WI38 (cell line): ENCODE measurements at regions not wholly inside any gene's neighbourhood (a gene's known extent, or its start where the extent isn't known, plus 50 kb on each side); places are given as distances from the start of the nearest gene placed in this dataset.

Source experiments
- H3K4me3 ChIP-seq: 2 replicates; pipeline ENCODE4 v1.5.1; 2011; ENCODE audit warnings: low read depth, mild to moderate bottlenecking, control low read depth, low read length
- TF ChIP-seq, protein P1 (sequence below): IDR thresholded peaks from 2 replicates; pipeline ENCODE4 v1.5.1; 2012; ENCODE audit warnings: low read depth, mild to moderate bottlenecking, control low read depth, low read length

DNA sequence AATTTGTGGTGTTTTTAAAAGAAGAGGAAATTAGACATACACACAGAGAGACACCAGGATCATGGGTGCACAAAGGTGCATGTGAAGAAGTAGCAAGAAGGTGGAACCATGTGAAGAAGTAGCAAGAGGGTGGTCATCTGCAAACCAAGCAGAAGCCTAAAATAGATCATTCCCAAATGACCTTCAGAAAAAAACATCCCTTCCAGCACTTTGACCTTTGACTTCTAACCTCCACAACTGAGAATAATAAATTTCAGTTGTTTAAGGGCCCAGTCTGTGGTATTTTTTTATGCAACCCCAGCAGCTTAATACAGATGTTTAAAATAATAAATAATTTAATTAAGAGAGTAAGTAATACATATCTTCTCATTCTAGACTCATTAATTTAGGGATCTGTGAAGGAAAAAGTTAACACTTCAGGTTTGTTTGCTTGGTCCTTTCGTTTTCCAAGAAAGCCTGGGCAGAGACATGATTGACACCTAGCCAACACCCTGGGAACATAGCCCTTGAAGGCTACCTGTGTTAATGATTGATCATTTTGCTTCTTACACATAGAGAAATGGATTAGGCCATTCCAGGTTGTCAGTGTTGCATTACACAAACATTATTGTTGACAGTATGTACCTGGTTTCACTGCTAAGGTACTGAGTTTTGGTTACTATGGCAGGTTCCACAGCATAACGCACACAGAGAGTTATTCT is 1331.2 kb upstream of the GBE1 start:
- no peak overlapping the region for H3K4me3 ChIP-seq
- TF ChIP-seq, protein P1, sequence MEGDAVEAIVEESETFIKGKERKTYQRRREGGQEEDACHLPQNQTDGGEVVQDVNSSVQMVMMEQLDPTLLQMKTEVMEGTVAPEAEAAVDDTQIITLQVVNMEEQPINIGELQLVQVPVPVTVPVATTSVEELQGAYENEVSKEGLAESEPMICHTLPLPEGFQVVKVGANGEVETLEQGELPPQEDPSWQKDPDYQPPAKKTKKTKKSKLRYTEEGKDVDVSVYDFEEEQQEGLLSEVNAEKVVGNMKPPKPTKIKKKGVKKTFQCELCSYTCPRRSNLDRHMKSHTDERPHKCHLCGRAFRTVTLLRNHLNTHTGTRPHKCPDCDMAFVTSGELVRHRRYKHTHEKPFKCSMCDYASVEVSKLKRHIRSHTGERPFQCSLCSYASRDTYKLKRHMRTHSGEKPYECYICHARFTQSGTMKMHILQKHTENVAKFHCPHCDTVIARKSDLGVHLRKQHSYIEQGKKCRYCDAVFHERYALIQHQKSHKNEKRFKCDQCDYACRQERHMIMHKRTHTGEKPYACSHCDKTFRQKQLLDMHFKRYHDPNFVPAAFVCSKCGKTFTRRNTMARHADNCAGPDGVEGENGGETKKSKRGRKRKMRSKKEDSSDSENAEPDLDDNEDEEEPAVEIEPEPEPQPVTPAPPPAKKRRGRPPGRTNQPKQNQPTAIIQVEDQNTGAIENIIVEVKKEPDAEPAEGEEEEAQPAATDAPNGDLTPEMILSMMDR, result no peak

DNA sequence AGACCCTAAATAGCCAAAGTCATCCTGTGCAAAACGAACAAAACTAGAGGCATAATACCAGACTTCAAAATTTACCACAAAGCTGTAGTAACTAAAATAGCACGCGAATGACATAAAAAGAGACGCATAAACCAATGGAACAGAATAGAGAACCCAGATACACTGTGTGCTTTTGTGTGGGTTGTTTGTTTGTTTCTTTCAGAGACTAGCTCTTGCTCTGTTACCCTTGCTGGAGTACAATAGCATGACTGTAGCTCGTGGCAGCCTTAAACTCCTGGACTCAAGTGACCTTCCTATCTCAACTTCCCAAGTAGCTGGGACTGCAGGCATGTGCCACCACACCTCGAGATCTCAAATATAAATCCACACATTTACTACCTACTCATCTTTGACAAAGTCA is 1314.6 kb upstream of the GBE1 start:
- TF ChIP-seq, protein P1, result no peak
- no peak overlapping the region for H3K4me3 ChIP-seq

DNA sequence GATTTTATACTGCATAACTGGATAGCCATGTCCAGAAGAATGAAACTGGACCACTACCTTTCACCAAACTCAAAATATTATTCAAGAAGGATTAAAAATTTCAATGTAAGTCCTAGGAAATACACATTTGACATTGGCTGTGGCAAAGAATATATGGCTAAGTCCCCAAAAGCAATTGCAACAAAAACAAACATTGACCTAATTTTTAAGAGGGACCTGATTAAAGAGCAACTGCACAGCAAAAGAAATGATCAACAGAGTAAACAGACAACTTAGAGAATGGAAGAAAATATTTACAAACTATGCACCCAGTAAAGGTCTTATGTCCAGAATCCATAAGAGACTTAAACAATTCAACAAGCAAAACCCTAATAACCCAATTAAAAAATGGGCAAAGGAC is 1313.0 kb upstream of the GBE1 start:
- TF ChIP-seq, protein P1, result no peak
- no peak overlapping the region for H3K4me3 ChIP-seq

DNA sequence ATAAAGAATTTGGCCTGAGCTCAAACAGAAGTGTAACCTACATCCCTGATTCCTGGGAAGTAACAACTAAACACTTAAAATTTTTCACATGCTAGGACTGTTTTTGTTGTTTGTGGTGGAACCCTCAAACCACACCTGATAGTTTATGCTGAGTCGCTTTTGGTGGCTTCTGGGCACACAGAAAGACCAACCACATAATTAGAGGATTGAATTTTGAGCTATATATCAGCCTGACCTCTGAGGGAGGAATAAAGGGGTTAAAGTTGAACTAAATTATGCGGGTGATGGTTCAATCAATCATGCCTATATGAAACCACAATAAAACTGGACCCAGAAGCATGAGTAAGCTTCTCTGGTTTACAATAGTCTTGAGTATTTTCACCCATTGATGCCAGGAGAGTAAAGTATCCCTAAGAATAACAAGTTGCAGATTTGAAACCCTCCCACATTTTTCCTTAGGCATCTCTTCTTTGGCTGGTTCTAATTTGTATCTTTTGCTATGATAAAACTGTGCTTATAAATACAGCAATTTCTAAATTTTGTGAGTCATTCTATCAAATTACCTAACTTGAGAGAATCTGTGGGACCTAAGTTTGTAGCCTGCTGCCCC is 1304.5 kb upstream of the GBE1 start:
- no peak overlapping the region for H3K4me3 ChIP-seq
- TF ChIP-seq, protein P1, result no peak

- H3K4me3 ChIP-seq, result no peak overlapping the region
- TF ChIP-seq, protein P1, result no peak
Observed at GRCh38 chr3:83063446-83063845, 1302.0 kb upstream of the GBE1 start.

DNA sequence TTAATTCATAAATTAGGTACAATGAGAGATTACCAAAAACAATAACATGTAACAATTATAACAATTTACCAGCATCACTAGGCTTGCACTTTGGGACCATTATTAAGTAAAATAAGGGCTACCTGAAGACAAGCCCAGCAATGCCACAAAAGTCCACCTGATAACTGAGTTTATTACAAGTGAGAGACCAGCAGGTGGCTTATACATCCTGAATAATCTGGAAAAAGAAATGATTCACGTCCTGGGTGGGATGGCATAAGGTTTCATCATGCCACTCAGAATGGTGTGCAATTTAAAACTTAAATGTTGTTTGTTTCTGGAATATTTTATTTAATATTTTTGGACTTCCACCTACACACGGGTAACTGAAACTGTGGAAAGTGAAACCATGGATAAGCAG is 1287.1 kb upstream of the GBE1 start:
- TF ChIP-seq, protein P1, result no peak

DNA sequence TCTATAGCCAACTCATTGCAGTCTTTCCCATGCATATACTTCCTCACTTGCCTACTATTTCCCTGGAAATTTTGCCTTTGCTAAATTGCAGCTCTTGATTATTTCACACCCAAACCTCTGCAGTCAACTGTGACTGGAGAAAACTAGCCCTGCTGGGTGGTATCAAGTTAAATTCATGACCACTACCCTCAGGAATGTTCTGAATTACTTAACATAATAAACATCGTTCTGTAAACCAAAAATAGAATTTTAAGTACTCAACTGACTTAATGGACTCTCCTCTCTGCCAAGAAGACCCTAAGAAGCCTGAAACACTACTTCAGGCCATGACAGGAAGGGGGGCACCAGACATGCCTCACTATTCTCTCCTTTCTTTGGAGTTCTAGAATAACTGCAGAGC is 1278.0 kb upstream of the GBE1 start:
- TF ChIP-seq, protein P1, result no peak
- H3K4me3 ChIP-seq, result no peak overlapping the region

More for the DNA sequence above, 1287.1 kb upstream of the GBE1 start:
- no peak overlapping the region for H3K4me3 ChIP-seq
